Mesenchymal stem cell (in vitro differentiated cells and primary cell): ENCODE measurements at regions not wholly inside any gene's neighbourhood (a gene's known extent, or its start where the extent isn't known, plus 50 kb on each side); places are given as distances from the start of the nearest gene placed in this dataset.
"Not testable (repeated sequence)": the region's sequence is repeated elsewhere in the genome, so short reads cannot be mapped to it uniquely, and the experiment has no call there.

ENCODE experiments used
- DNase-seq: peaks from one replicate; pipeline ENCODE4 v3.0.0-alpha.2; 2013
- H2AFZ ChIP-seq: one replicate; pipeline ENCODE4 v1.6.1; 2013; ENCODE audit warnings: low read depth, mild to moderate bottlenecking, control low read depth, inconsistent platforms, low read length, moderate library complexity
- H2AK5ac ChIP-seq: 2 replicates; pipeline ENCODE4 v1.6.1; 2013; ENCODE audit warnings: low read length, moderate library complexity, mild to moderate bottlenecking, inconsistent platforms; ENCODE audit not compliant: severe bottlenecking
- H2BK120ac ChIP-seq: one replicate; pipeline ENCODE4 v1.6.1; 2013; ENCODE audit warnings: low read depth, mild to moderate bottlenecking, inconsistent platforms, low read length, moderate library complexity
- H2BK12ac ChIP-seq, 2 experiments: one replicate each; pipeline ENCODE4 v1.6.1; 2013; ENCODE audit warnings: inconsistent platforms in 2 of 2, low read length in 2 of 2, mild to moderate bottlenecking in 2 of 2, moderate library complexity in 2 of 2, control low read depth in 1 of 2
- H2BK15ac ChIP-seq: one replicate; pipeline ENCODE4 v1.6.1; 2013; ENCODE audit warnings: mild to moderate bottlenecking, low read depth, inconsistent platforms; ENCODE audit not compliant: poor library complexity, severe bottlenecking
- H2BK5ac ChIP-seq: 2 replicates; pipeline ENCODE4 v1.6.1; 2013; ENCODE audit warnings: low read depth, mild to moderate bottlenecking, low read length, control low read depth, inconsistent platforms; ENCODE audit not compliant: poor library complexity, severe bottlenecking
- H3K14ac ChIP-seq, 2 experiments: one replicate each; pipeline ENCODE4 v1.6.1; 2013; ENCODE audit warnings: inconsistent platforms in 2 of 2, low read length in 2 of 2, control low read depth in 1 of 2, mild to moderate bottlenecking in 1 of 2, moderate library complexity in 1 of 2
- H3K18ac ChIP-seq, 2 experiments: one replicate each; pipeline ENCODE4 v1.6.1; 2013; ENCODE audit warnings: inconsistent platforms in 2 of 2, low read length in 2 of 2, control low read depth in 1 of 2, low read depth in 1 of 2, mild to moderate bottlenecking in 1 of 2
- H3K23ac ChIP-seq, 2 experiments: one replicate each; pipeline ENCODE4 v1.6.1; 2013; ENCODE audit warnings: inconsistent platforms in 2 of 2, low read length in 2 of 2, mild to moderate bottlenecking in 2 of 2, moderate library complexity in 2 of 2, control low read depth in 1 of 2
- H3K27ac ChIP-seq: 2 replicates; pipeline ENCODE4 v1.5.1; 2013; ENCODE audit warnings: mild to moderate bottlenecking, moderate library complexity, low read length, control low read depth, inconsistent platforms; ENCODE audit not compliant: poor library complexity, severe bottlenecking
- H3K27me3 ChIP-seq, 2 experiments: 2 replicates each; pipeline versions ENCODE4 v1.6.1 to v1.7.0; 2013; ENCODE audit warnings: low read length in 2 of 2, mild to moderate bottlenecking in 2 of 2, moderate library complexity in 2 of 2, control low read depth in 1 of 2, inconsistent platforms in 1 of 2; ENCODE audit not compliant: control insufficient read depth in 1 of 2, insufficient read depth in 1 of 2
- H3K36me3 ChIP-seq, 2 experiments: 2 replicates each; pipeline versions ENCODE4 v1.6.1 to v1.7.0; 2013; ENCODE audit warnings: low read length in 2 of 2, control low read depth in 1 of 2, inconsistent platforms in 1 of 2, low read depth in 1 of 2, mild to moderate bottlenecking in 1 of 2; ENCODE audit not compliant: insufficient read depth in 2 of 2, control insufficient read depth in 1 of 2
- H3K4ac ChIP-seq, 2 experiments: one replicate each; pipeline ENCODE4 v1.6.1; 2013; ENCODE audit warnings: inconsistent platforms in 2 of 2, low read length in 2 of 2, mild to moderate bottlenecking in 2 of 2, moderate library complexity in 2 of 2, control low read depth in 1 of 2, low read depth in 1 of 2
- H3K4me1 ChIP-seq: 2 replicates; pipeline ENCODE4 v1.6.1; 2013; ENCODE audit warnings: low read depth, low read length, control low read depth; ENCODE audit not compliant: control insufficient read depth, insufficient read depth
- H3K4me2 ChIP-seq: 2 replicates; pipeline ENCODE4 v1.6.1; 2013; ENCODE audit warnings: low read length, mild to moderate bottlenecking, inconsistent platforms; ENCODE audit not compliant: poor library complexity, severe bottlenecking
- H3K4me3 ChIP-seq, 2 experiments: 2 replicates each; pipeline versions ENCODE4 v1.5.1 to v1.7.0; 2013; ENCODE audit warnings: low read length in 2 of 2, mild to moderate bottlenecking in 2 of 2, control low read depth in 1 of 2, low read depth in 1 of 2; ENCODE audit not compliant: insufficient read depth in 1 of 2
- H3K79me1 ChIP-seq: replicated peaks from 2 replicates; pipeline ENCODE4 v1.6.1; 2013; ENCODE audit warnings: mild to moderate bottlenecking, control low read depth, low read length, inconsistent platforms; ENCODE audit not compliant: poor library complexity, severe bottlenecking
- H3K9ac ChIP-seq: 2 replicates; pipeline ENCODE4 v1.7.0; 2013; ENCODE audit warnings: mild to moderate bottlenecking, low read length, moderate library complexity
- H3K9me3 ChIP-seq: 2 replicates; pipeline ENCODE4 v1.7.0; 2013; ENCODE audit warnings: mild to moderate bottlenecking, low read length; ENCODE audit not compliant: control insufficient read depth
- H4K8ac ChIP-seq: one replicate; pipeline ENCODE4 v1.6.1; 2013; ENCODE audit warnings: inconsistent platforms, mild to moderate bottlenecking, low read length, moderate library complexity
- H4K91ac ChIP-seq: one replicate; pipeline ENCODE4 v1.6.1; 2013; ENCODE audit warnings: mild to moderate bottlenecking, low read length, inconsistent platforms
- WGBS: methylation state at CpG from one replicate; pipeline ENCODE4 v1.1.7; 2013; ENCODE audit warnings: mixed read lengths; 5-methylcytosine and 5-hydroxymethylcytosine counted together

- H3K79me1 ChIP-seq, result no peaks in the 10 kb centered on the region
- 90% methylated on average over 2 of the region's 2 CpGs for WGBS
- no peak overlapping the region for H4K8ac ChIP-seq
- no peak overlapping the region for H3K4ac ChIP-seq
- no peak overlapping the region for H4K91ac ChIP-seq
- no peaks in the 10 kb centered on the region for H3K36me3 ChIP-seq
- H3K14ac ChIP-seq, result no peak overlapping the region
- H2BK15ac ChIP-seq, result no peak overlapping the region
- no peak overlapping the region for H3K23ac ChIP-seq
- H3K18ac ChIP-seq, result no peak overlapping the region
- no peak for DNase-seq
- no peak overlapping the region for H3K9ac ChIP-seq
- H2AK5ac ChIP-seq, result no peak overlapping the region
- H3K27ac ChIP-seq, result no peak overlapping the region
- no peak overlapping the region for H3K4me3 ChIP-seq
- H3K4me2 ChIP-seq, result no peak overlapping the region
- peaks cover 29% of the 10 kb centered on the region for H3K9me3 ChIP-seq
- no peaks in the 10 kb centered on the region for H3K4me1 ChIP-seq
- H3K27me3 ChIP-seq, result no peaks in the 10 kb centered on the region
- H2BK12ac ChIP-seq, result no peak overlapping the region
- no peak overlapping the region for H2AFZ ChIP-seq
- H2BK120ac ChIP-seq, result no peak overlapping the region
- H2BK5ac ChIP-seq, result no peak overlapping the region
These were observed 958.3 kb downstream of the TSN start for GRCh38 chr2:122713800-122714199.

GRCh38 chr2:122720822-122721221 is 965.4 kb downstream of the TSN start:
- not testable (repeated sequence) for H3K4me3 ChIP-seq, H3K79me1 ChIP-seq, H3K36me3 ChIP-seq, H3K4ac ChIP-seq, H3K18ac ChIP-seq, H2AK5ac ChIP-seq, H2BK12ac ChIP-seq, H3K27me3 ChIP-seq, H3K4me2 ChIP-seq, DNase-seq, H4K91ac ChIP-seq, H2BK5ac ChIP-seq, H2BK120ac ChIP-seq, H3K9me3 ChIP-seq, H4K8ac ChIP-seq, H3K14ac ChIP-seq, H3K23ac ChIP-seq, H2AFZ ChIP-seq, H3K4me1 ChIP-seq, H3K9ac ChIP-seq, H2BK15ac ChIP-seq, H3K27ac ChIP-seq
- 100% methylated on average over 4 of the region's 4 CpGs for WGBS

DNA sequence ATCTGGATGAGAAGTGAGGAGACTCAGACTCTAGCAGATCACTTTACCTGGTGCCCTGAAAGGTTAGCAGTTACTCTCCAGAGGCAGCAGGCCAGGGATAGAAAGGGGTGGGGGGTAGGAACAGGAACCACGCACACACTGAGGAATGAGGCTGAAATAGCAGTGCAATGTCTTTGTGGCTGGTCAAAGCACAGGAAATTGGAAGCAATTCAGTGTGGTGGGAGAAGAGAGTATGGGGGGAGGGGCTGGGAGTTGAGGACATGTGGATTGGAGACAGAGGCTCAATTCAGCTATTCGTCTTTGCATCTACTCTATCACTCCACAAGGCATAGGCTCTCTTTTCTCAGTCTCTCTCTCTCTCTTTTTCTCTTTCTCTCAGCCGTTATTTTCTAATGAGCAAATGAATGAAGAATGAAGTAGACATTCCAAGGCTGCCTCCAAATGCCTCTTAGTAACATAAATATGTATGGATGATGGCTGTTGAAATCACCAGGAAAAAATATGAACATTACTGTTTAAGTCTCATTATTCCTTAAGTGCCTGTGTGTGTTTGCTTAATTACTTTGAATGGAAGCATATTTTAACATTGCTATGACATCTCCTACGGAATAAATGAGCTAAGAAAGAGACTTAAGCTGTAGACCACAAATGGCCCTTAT is 979.4 kb downstream of the TSN start:
- Histone ChIP-seq H2AFZ (no peak overlapping the region), H3K9ac (no peak overlapping the region), H3K36me3 (no peaks in the 10 kb centered on the region), H2BK5ac (no peak overlapping the region), H2BK12ac (no peak overlapping the region), H3K27me3 (no peaks in the 10 kb centered on the region), H3K4me2 (no peak overlapping the region), H3K27ac (no peak overlapping the region), H3K14ac (no peak overlapping the region), H4K91ac (no peak overlapping the region), H3K4me3 (no peak overlapping the region), H3K9me3 (no peaks in the 10 kb centered on the region), H4K8ac (peak overlapping the region; percentile 66), H2BK15ac (no peak overlapping the region), H2BK120ac (no peak overlapping the region), H2AK5ac (no peak overlapping the region), H3K18ac (no peak overlapping the region), H3K79me1 (no peaks in the 10 kb centered on the region), H3K4ac (no peak overlapping the region), H3K4me1 (peaks cover 2% of the 10 kb centered on the region), H3K23ac (no peak overlapping the region)
- WGBS, result 12% methylated on average over 1 of the region's 4 CpGs
- peak; percentile 46 for DNase-seq

DNA sequence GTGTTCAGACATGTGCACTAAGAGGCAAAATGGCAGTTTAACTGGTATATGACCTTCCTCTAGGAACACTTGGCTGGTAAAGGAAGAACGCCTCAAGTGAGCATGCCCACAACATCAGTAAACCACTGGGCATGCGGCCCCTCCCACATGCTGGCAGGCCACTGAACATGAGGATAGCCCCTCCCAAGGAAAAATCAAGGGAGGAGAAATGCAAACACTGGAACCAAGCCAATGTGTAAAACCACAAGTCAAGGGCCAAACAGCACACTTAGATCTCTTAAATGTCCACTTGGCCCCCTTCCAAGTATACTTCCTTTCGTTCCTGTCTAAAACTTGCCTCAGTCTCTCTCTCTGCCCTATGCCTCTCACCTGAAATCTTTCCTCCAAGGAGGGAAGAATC is 980.8 kb downstream of the TSN start:
- Histone ChIP-seq H3K4ac (no peak overlapping the region), H2AFZ (no peak overlapping the region), H3K36me3 (no peaks in the 10 kb centered on the region), H2BK12ac (no peak overlapping the region), H2BK120ac (no peak overlapping the region), H3K79me1 (no peaks in the 10 kb centered on the region), H2BK15ac (no peak overlapping the region), H3K27me3 (no peaks in the 10 kb centered on the region), H3K18ac (no peak overlapping the region), H3K4me3 (no peak overlapping the region), H3K23ac (no peak overlapping the region), H3K4me2 (no peak overlapping the region), H3K14ac (no peak overlapping the region), H2AK5ac (no peak overlapping the region), H3K4me1 (peaks cover 2% of the 10 kb centered on the region), H4K8ac (no peak overlapping the region), H3K27ac (no peak overlapping the region), H4K91ac (no peak overlapping the region), H3K9me3 (no peaks in the 10 kb centered on the region), H2BK5ac (no peak overlapping the region), H3K9ac (no peak overlapping the region)
- 58% methylated on average over 3 of the region's 3 CpGs for WGBS
- DNase-seq, result peak; percentile 32
